ENCODE measurements at regions not wholly inside any gene's neighbourhood (a gene's known extent, or its start where the extent isn't known, plus 50 kb on each side); places are given as distances from the start of the nearest gene placed in this dataset.
A peak's percentile ranks its signal among the peaks of the same experiment; 100 is the strongest.
"Not testable (repeated sequence)": the region's sequence is repeated elsewhere in the genome, so short reads cannot be mapped to it uniquely, and the experiment has no call there.

- in situ Hi-C loops (cut with MboI; ENCODE audit: low sequenced_read_pairs); H3K56ac ChIP-seq (ENCODE audit: extremely low read depth, insufficient read depth, low read length); H3K14ac ChIP-seq (replicated peaks; ENCODE audit: low read depth, low read length); H4K5ac ChIP-seq (ENCODE audit: low read depth, low read length); H2AK9ac ChIP-seq (replicated peaks; ENCODE audit: low read depth, low read length, poor library complexity); H2AFZ ChIP-seq (replicated peaks; ENCODE audit: low read length, poor library complexity); ATAC-seq (ENCODE audit: low read depth); POLR2A ChIA-PET (ENCODE audit: unreplicated experiment); H3K4me3 ChIP-seq (ENCODE audit: insufficient read depth, low read depth, low read length); H4K20me1 ChIP-seq (ENCODE audit: insufficient read depth, low read length); H3K9me3 ChIP-seq (ENCODE audit: control insufficient read depth, insufficient read depth, low read length); H3K9me1 ChIP-seq (ENCODE audit: insufficient read depth, low read length); H3K9ac ChIP-seq (ENCODE audit: low read depth, low read length); H3K36me3 ChIP-seq (ENCODE audit: control insufficient read depth, insufficient read depth, low read length); BruUV-seq (replicated peaks); H3K18ac ChIP-seq (ENCODE audit: low read depth, low read length); dilution Hi-C loops (cut with HindIII; ENCODE audit: low sequenced_read_pairs, unreplicated experiment); H3K27me3 ChIP-seq (ENCODE audit: control insufficient read depth, insufficient read depth, low read length); CTCF ChIA-PET: not testable (repeated sequence)
- Histone ChIP-seq H2BK15ac (ENCODE audit: low read depth, low read length) (0 out of 3 replicates have a peak overlapping the region, but pooled peaks have one; percentile 54), H2AK5ac (ENCODE audit: low read depth, low read length) (peak overlapping the region; percentile 99), H3K4me1 (ENCODE audit: control insufficient read depth, insufficient read depth, low read length) (peaks cover 12% of the 10 kb centered on the region), H4K8ac (ENCODE audit: low read depth in 2 of 2, low read length in 2 of 2) (peak overlapping the region; percentile 63; a peak in 1 of 4 replicates), H2BK5ac (ENCODE audit: low read depth, low read length, poor library complexity, severe bottlenecking) (peak overlapping the region; percentile 64), H4K91ac (ENCODE audit: insufficient read depth, low read depth, low read length) (peak overlapping the region; percentile 59), H3K79me1 (ENCODE audit: low read depth in 1 of 2, low read length in 2 of 2) (peaks cover 7 to 22% of the 10 kb centered on the region in 2 experiments; a peak in 2 of 4 replicates), H3K27ac (ENCODE audit: insufficient read depth, low read length) (peak overlapping the region; percentile 76), H2BK120ac (ENCODE audit: low read depth, low read length) (peak overlapping the region; percentile 83), H3K4ac (ENCODE audit: low read depth, low read length) (peak overlapping the region; percentile 76), H3K4me2 (ENCODE audit: low read depth, low read length) (peak overlapping the region; percentile 29; the same call in 1 of the 2 replicates), H3K23ac (ENCODE audit: low read depth, low read length) (peak overlapping the region; percentile 76), H2BK20ac (ENCODE audit: low read depth, low read length) (peak overlapping the region; percentile 43; the same call in 1 of the 2 replicates)
- TF ChIP-seq MXI1 (IDR thresholded peaks at IDR 0.05; ENCODE audit: borderline replicate concordance, low read depth, low read length) (0 out of 2 replicates have a peak, but pooled peaks have one; percentile 3), BHLHE40 (IDR thresholded peaks at IDR 0.05; ENCODE audit: low read depth, low read length) (peak; percentile 45; the same call in 1 of the 2 replicates), FOS (IDR thresholded peaks at IDR 0.05; ENCODE audit: low read depth, low read length) (peak; percentile 96)
- 0% methylated on average over 2 of the region's 8 CpGs; no CpG with 5 or more reads in 1 of the 2 experiments for WGBS, 2 experiments (ENCODE audit: extremely low coverage in 2 of 2, insufficient read length in 1 of 2)
- intact Hi-C loops (cut with micrococcal nuclease), result loop anchor here (10.0 kb wide), 1 partner anchor 672 kb away; no protein-coding TSS in a partner anchor
- peak; percentile 96 for DNase-seq
Measured at GRCh38 chr3:75432885-75433284, 231.2 kb upstream of the FRG2C start.

- H3K79me1 ChIP-seq (ENCODE audit: low read depth in 1 of 2, low read length in 2 of 2), result peaks cover 7 to 22% of the 10 kb centered on the region in 2 experiments; a peak in 2 of 4 replicates
- H2AK5ac ChIP-seq (ENCODE audit: low read depth, low read length), result peak overlapping the region; percentile 99
- H4K8ac ChIP-seq (ENCODE audit: low read depth in 2 of 2, low read length in 2 of 2), result peak overlapping the region; percentile 63 to 65; a peak in 2 of 4 replicates
- DNase-seq; H2AK9ac ChIP-seq (replicated peaks; ENCODE audit: low read depth, low read length, poor library complexity); H3K56ac ChIP-seq (ENCODE audit: extremely low read depth, insufficient read depth, low read length); H3K27me3 ChIP-seq (ENCODE audit: control insufficient read depth, insufficient read depth, low read length); H4K20me1 ChIP-seq (ENCODE audit: insufficient read depth, low read length); in situ Hi-C loops (cut with MboI; ENCODE audit: low sequenced_read_pairs); dilution Hi-C loops (cut with HindIII; ENCODE audit: low sequenced_read_pairs, unreplicated experiment); CTCF ChIA-PET; H3K9me1 ChIP-seq (ENCODE audit: insufficient read depth, low read length); POLR2A ChIA-PET (ENCODE audit: unreplicated experiment); H3K9me3 ChIP-seq (ENCODE audit: control insufficient read depth, insufficient read depth, low read length); ATAC-seq (ENCODE audit: low read depth); H2AFZ ChIP-seq (replicated peaks; ENCODE audit: low read length, poor library complexity); H3K4me3 ChIP-seq (ENCODE audit: insufficient read depth, low read depth, low read length); H4K5ac ChIP-seq (ENCODE audit: low read depth, low read length); H3K4me1 ChIP-seq (ENCODE audit: control insufficient read depth, insufficient read depth, low read length); H3K36me3 ChIP-seq (ENCODE audit: control insufficient read depth, insufficient read depth, low read length); BruUV-seq (replicated peaks); H3K9ac ChIP-seq (ENCODE audit: low read depth, low read length): not testable (repeated sequence)
- H3K4me2 ChIP-seq (ENCODE audit: low read depth, low read length), result peak overlapping the region; percentile 29; the same call in 1 of the 2 replicates
- H2BK15ac ChIP-seq (ENCODE audit: low read depth, low read length), result peak overlapping the region; percentile 54; the same call in 1 of the 3 replicates
- peak overlapping the region; percentile 76 for H3K4ac ChIP-seq (ENCODE audit: low read depth, low read length)
- peak overlapping the region; percentile 53 for H2BK20ac ChIP-seq (ENCODE audit: low read depth, low read length)
- H2BK120ac ChIP-seq (ENCODE audit: low read depth, low read length), result peak overlapping the region; percentile 83
- no CpG with 5 or more reads among the region's 3 CpGs for WGBS, 2 experiments (ENCODE audit: extremely low coverage in 2 of 2, insufficient read length in 1 of 2)
- 0 out of 2 replicates have a peak overlapping the region, but pooled peaks have one; percentile 39 for H3K18ac ChIP-seq (ENCODE audit: low read depth, low read length)
- peak overlapping the region; percentile 59 for H4K91ac ChIP-seq (ENCODE audit: insufficient read depth, low read depth, low read length)
- peak overlapping the region; percentile 64 for H2BK5ac ChIP-seq (ENCODE audit: low read depth, low read length, poor library complexity, severe bottlenecking)
- intact Hi-C loops (cut with micrococcal nuclease), result loop anchor here (10.0 kb wide), 1 partner anchor 672 kb away; no protein-coding TSS in a partner anchor
- H3K14ac ChIP-seq (replicated peaks; ENCODE audit: low read depth, low read length), result peak overlapping the region; percentile 48
- H3K23ac ChIP-seq (ENCODE audit: low read depth, low read length), result peak overlapping the region; percentile 76
- peak overlapping the region; percentile 76 for H3K27ac ChIP-seq (ENCODE audit: insufficient read depth, low read length)
Measured at GRCh38 chr3:75433295-75433694, 230.8 kb upstream of the FRG2C start.

All from IMR-90 (cell line).